Endothelial cell (in vitro differentiated cells): ENCODE measurements at regions not wholly inside any gene's neighbourhood (a gene's known extent, or its start where the extent isn't known, plus 50 kb on each side); places are given as distances from the start of the nearest gene placed in this dataset.
A peak's percentile ranks its signal among the peaks of the same experiment; 100 is the strongest.

Source experiments
- DNase-seq: peaks from one replicate; pipeline ENCODE4 v3.0.0; 2021; ENCODE audit warnings: low spot score
- H3K27ac Mint-ChIP-seq: one replicate; pipeline ENCODE4 v1.8.0; 2021; ENCODE audit warnings: mixed read lengths, inconsistent platforms; ENCODE audit not compliant: unreplicated experiment
- H3K27me3 Mint-ChIP-seq: one replicate; pipeline ENCODE4 v1.8.0; 2021; ENCODE audit warnings: mild to moderate bottlenecking, moderate library complexity, mixed read lengths, inconsistent platforms; ENCODE audit not compliant: unreplicated experiment
- H3K36me3 Mint-ChIP-seq: one replicate; pipeline ENCODE4 v1.8.0; 2021; ENCODE audit warnings: mild to moderate bottlenecking, low read depth, mixed read lengths, inconsistent platforms; ENCODE audit not compliant: unreplicated experiment
- H3K4me1 Mint-ChIP-seq: one replicate; pipeline ENCODE4 v1.8.0; 2021; ENCODE audit warnings: mild to moderate bottlenecking, mixed read lengths, inconsistent platforms; ENCODE audit not compliant: unreplicated experiment
- H3K4me3 Mint-ChIP-seq: one replicate; pipeline ENCODE4 v1.8.0; 2021; ENCODE audit warnings: mild to moderate bottlenecking, mixed read lengths, inconsistent platforms; ENCODE audit not compliant: unreplicated experiment
- H3K9me3 Mint-ChIP-seq: one replicate; pipeline ENCODE4 v1.8.0; 2021; ENCODE audit warnings: mixed read lengths, inconsistent platforms; ENCODE audit not compliant: unreplicated experiment
- CTCF ChIP-seq: fragments of 200-600 bp; sonication (generic); IDR thresholded peaks from one replicate; pipeline ENCODE4 v1.5.0; 2021; ENCODE audit warnings: antibody characterized with exemption; ENCODE audit not compliant: unreplicated experiment

- Mint-ChIP-seq H3K27me3 (no peaks in the 10 kb centered on the region), H3K36me3 (no peaks in the 10 kb centered on the region), H3K4me3 (no peak overlapping the region), H3K27ac (no peak overlapping the region), H3K4me1 (no peaks in the 10 kb centered on the region), H3K9me3 (no peaks in the 10 kb centered on the region)
- TF ChIP-seq CTCF: peak; percentile 48
- peak; percentile 32 for DNase-seq
These were observed 197.3 kb upstream of the PODXL start for GRCh38 chr7:131753620-131754222.

GRCh38 chr7:131747658-131748232, 191.3 kb upstream of the PODXL start:
- DNase-seq: no peak
- Mint-ChIP-seq H3K9me3 (no peaks in the 10 kb centered on the region), H3K27ac (peak overlapping the region; percentile 39), H3K4me3 (no peak overlapping the region), H3K36me3 (no peaks in the 10 kb centered on the region), H3K27me3 (no peaks in the 10 kb centered on the region), H3K4me1 (peaks cover 14% of the 10 kb centered on the region)
- TF ChIP-seq CTCF: no peak

DNA sequence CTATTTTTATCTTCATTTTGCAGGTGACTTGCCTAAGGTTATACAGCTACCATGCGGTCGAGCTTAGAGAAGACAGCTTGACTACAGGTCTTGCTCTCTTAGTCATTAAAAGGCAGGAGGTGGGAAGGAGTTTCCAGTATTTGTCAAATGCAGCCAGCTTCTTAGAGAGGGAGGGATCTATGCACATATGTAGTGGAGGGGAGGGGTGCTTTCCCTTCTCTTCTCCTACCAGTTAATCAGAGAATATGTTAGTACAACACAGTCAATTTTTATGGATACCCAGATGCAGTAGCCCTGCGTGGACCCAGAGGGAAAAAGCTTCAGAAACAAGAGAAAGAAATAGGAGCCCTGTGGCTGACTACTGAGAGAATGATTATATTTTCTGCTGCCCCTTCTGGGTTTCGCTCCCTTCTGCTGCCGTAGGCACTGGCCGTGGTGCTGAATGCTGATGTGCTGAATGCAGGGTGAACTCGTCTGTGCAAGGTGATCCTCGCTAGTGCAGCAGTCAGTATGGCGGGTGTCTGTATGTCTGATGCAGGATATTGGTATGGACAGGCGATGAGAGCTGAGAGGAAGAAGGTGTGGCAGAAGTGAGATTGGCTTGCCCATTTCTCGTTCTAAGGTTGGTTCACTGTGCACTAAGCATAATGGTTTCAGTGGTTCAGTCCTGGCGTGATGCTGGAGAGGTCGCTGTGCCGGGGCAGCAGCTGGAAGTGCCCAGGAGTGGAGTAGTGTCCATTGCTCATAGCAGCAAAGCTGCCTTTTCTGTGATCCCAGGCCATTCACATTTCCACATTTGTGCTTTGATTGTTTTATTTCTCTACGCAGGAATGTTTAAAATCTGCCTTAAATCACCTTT, 189.2 kb upstream of the PODXL start:
- Mint-ChIP-seq H3K27me3 (no peaks in the 10 kb centered on the region), H3K36me3 (no peaks in the 10 kb centered on the region)

DNA sequence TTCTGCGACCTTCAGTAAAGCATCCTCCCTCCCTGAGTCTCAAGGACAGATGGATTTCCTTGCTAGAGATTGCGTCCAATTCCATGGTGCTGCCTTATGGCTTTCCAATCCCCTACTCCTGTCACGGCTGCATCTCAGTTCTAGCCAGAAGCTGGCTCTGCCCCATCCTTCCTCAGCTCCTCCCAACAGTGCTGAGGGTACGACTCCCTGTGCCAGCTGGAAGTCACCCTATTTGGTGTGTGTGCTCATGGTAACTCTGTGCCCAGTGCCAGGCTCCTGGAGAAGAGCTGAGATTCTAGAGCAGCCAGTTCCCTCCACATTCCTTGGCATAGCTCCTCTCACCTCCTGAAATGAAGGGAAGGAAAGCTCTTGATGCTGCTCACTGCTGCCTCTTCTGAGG, 185.0 kb upstream of the PODXL start:
- no peaks in the 10 kb centered on the region for H3K9me3 Mint-ChIP-seq
- H3K27me3 Mint-ChIP-seq: no peaks in the 10 kb centered on the region
- H3K36me3 Mint-ChIP-seq: no peaks in the 10 kb centered on the region
- H3K27ac Mint-ChIP-seq: no peak overlapping the region
- TF ChIP-seq CTCF: no peak
- no peak overlapping the region for H3K4me3 Mint-ChIP-seq
- no peak for DNase-seq
- H3K4me1 Mint-ChIP-seq: peaks cover 4% of the 10 kb centered on the region

More for the DNA sequence above, 189.2 kb upstream of the PODXL start:
- Mint-ChIP-seq H3K9me3 (no peaks in the 10 kb centered on the region), H3K4me1 (peaks cover 18% of the 10 kb centered on the region), H3K4me3 (no peak overlapping the region), H3K27ac (no peak overlapping the region)
- DNase-seq: peak; percentile 76
- no peak for TF ChIP-seq CTCF
